Muscle of leg (tissue), 3 donors: ENCODE measurements at regions not wholly inside any gene's neighbourhood (a gene's known extent, or its start where the extent isn't known, plus 50 kb on each side); places are given as distances from the start of the nearest gene placed in this dataset.
A peak's percentile ranks its signal among the peaks of the same experiment; 100 is the strongest.

Source experiments
- DNase-seq: peaks from one replicate; pipeline ENCODE4 v3.0.0; 2013
- H3K27ac ChIP-seq: one replicate; pipeline ENCODE4 v1.5.1; 2013; ENCODE audit warnings: mild to moderate bottlenecking, low read length, control low read depth
- H3K27me3 ChIP-seq: one replicate; pipeline ENCODE4 v1.6.1; 2013; ENCODE audit warnings: low read length; ENCODE audit not compliant: control insufficient read depth, insufficient read depth
- H3K36me3 ChIP-seq: one replicate; pipeline ENCODE4 v1.6.1; 2013; ENCODE audit warnings: low read length; ENCODE audit not compliant: control insufficient read depth, insufficient read depth
- H3K4me1 ChIP-seq: one replicate; pipeline ENCODE4 v1.6.1; 2013; ENCODE audit warnings: low read length; ENCODE audit not compliant: control insufficient read depth, insufficient read depth
- H3K4me3 ChIP-seq: one replicate; pipeline ENCODE4 v1.5.1; 2013; ENCODE audit warnings: low read length, control low read depth
- H3K9me3 ChIP-seq: replicated peaks from 2 replicates; pipeline ENCODE4 v1.6.1; 2013; ENCODE audit warnings: low read depth, low read length; ENCODE audit not compliant: control insufficient read depth
- WGBS: methylation state at CpG from one replicate; pipeline ENCODE4 v1.1.5; 2013; ENCODE audit warnings: missing lambda C conversion rate; ENCODE audit not compliant: insufficient coverage; 5-methylcytosine and 5-hydroxymethylcytosine counted together

GRCh38 chr12:98387444-98387843 lies 127.9 kb upstream of the TMPO start:
- H3K36me3 ChIP-seq = no peaks in the 10 kb centered on the region
- H3K4me3 ChIP-seq = no peak overlapping the region
- H3K9me3 ChIP-seq = no peaks in the 10 kb centered on the region
- H3K27ac ChIP-seq = no peak overlapping the region
- WGBS = no CpG with 5 or more reads among the region's 2 CpGs
- H3K27me3 ChIP-seq = no peaks in the 10 kb centered on the region
- no peak for DNase-seq
- peaks cover 3% of the 10 kb centered on the region for H3K4me1 ChIP-seq

- Histone ChIP-seq H3K27ac (no peak overlapping the region), H3K9me3 (no peaks in the 10 kb centered on the region), H3K27me3 (no peaks in the 10 kb centered on the region), H3K36me3 (no peaks in the 10 kb centered on the region), H3K4me1 (peaks cover 3% of the 10 kb centered on the region), H3K4me3 (no peak overlapping the region)
- no peak for DNase-seq
- 13% methylated on average over 4 of the region's 10 CpGs for WGBS
Measured at GRCh38 chr12:98388126-98388525, 127.3 kb upstream of the TMPO start.

GRCh38 chr12:98389593-98389992 lies 125.8 kb upstream of the TMPO start:
- 100% methylated on average over 1 of the region's 2 CpGs for WGBS
- Histone ChIP-seq H3K4me1 (peaks cover 3% of the 10 kb centered on the region), H3K27me3 (no peaks in the 10 kb centered on the region), H3K36me3 (no peaks in the 10 kb centered on the region), H3K9me3 (no peaks in the 10 kb centered on the region), H3K4me3 (no peak overlapping the region), H3K27ac (no peak overlapping the region)
- no peak for DNase-seq

- peak; percentile 88 for DNase-seq
- H3K36me3 ChIP-seq = no peaks in the 10 kb centered on the region
- H3K27ac ChIP-seq = no peak overlapping the region
- H3K4me3 ChIP-seq = peak overlapping the region; percentile 34
- 18% methylated on average over 24 of the region's 33 CpGs for WGBS
- H3K4me1 ChIP-seq = peaks cover 11% of the 10 kb centered on the region
- no peaks in the 10 kb centered on the region for H3K27me3 ChIP-seq
- no peaks in the 10 kb centered on the region for H3K9me3 ChIP-seq
Measured at GRCh38 chr12:98397323-98398105, 117.9 kb upstream of the TMPO start.

- WGBS = 0% methylated on average over 2 of the region's 9 CpGs
- H3K9me3 ChIP-seq = no peaks in the 10 kb centered on the region
- H3K4me1 ChIP-seq = peaks cover 11% of the 10 kb centered on the region
- no peak overlapping the region for H3K27ac ChIP-seq
- H3K36me3 ChIP-seq = no peaks in the 10 kb centered on the region
- no peak overlapping the region for H3K4me3 ChIP-seq
- no peaks in the 10 kb centered on the region for H3K27me3 ChIP-seq
- DNase-seq = no peak
Measured at GRCh38 chr12:98399532-98399931, 115.9 kb upstream of the TMPO start.

DNA sequence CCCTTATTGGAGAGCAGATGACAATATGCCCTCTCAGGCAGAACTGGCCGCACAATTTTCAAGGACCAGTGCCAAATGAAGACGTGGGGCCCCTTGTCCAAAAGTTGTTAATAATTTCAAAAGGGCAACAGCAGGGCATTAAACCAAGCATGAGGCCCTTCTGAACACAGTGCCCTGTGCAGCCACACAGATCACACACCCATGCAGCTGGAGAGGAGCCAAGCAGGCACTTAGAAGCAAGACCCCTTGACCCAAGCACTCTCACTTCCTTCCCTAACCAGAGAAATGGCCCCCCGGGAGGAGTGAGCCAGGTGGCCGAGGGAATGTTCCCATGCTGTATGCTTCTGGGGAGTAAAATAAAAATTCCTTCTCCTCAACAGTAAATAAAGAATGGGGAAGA lies 114.0 kb upstream of the TMPO start:
- Histone ChIP-seq H3K27ac (no peak overlapping the region), H3K4me1 (peaks cover 14% of the 10 kb centered on the region), H3K27me3 (no peaks in the 10 kb centered on the region), H3K9me3 (no peaks in the 10 kb centered on the region), H3K36me3 (no peaks in the 10 kb centered on the region), H3K4me3 (no peak overlapping the region)
- no CpG with 5 or more reads among the region's 4 CpGs for WGBS
- no peak for DNase-seq

- Histone ChIP-seq H3K4me3 (no peak overlapping the region), H3K27me3 (no peaks in the 10 kb centered on the region), H3K27ac (no peak overlapping the region), H3K4me1 (peaks cover 14% of the 10 kb centered on the region), H3K9me3 (no peaks in the 10 kb centered on the region), H3K36me3 (no peaks in the 10 kb centered on the region)
- 8% methylated on average over 1 of the region's 3 CpGs for WGBS
- no peak for DNase-seq
Measured at GRCh38 chr12:98402091-98402490, 113.3 kb upstream of the TMPO start.

GRCh38 chr12:98402671-98403070 lies 112.7 kb upstream of the TMPO start:
- no peak overlapping the region for H3K27ac ChIP-seq
- no peak overlapping the region for H3K4me3 ChIP-seq
- DNase-seq = no peak
- WGBS = 97% methylated on average over 2 of the region's 3 CpGs
- H3K27me3 ChIP-seq = no peaks in the 10 kb centered on the region
- H3K36me3 ChIP-seq = no peaks in the 10 kb centered on the region
- H3K4me1 ChIP-seq = peaks cover 14% of the 10 kb centered on the region
- peaks cover 4% of the 10 kb centered on the region for H3K9me3 ChIP-seq

DNA sequence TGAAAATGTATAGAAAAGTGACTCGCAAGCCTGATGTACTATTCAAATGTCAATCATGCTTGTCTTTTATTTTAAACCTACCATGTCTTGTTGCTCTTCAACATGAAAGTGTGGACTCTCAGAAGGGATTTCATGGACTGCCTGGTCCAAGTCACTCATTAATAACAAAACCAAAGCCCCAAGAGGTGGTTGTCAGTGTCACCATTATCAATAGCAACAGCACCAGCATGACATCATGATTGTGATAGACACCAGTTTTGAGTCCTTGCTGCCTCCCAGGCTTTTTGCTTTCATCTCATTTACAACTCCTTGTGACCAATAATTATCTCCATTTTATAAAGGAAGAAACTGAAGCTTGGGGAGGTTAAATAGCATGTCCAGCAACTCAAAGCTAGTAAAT lies 112.0 kb upstream of the TMPO start:
- Histone ChIP-seq H3K4me3 (no peak overlapping the region), H3K36me3 (no peaks in the 10 kb centered on the region), H3K27ac (no peak overlapping the region), H3K9me3 (peaks cover 4% of the 10 kb centered on the region), H3K27me3 (no peaks in the 10 kb centered on the region), H3K4me1 (peaks cover 14% of the 10 kb centered on the region)
- whole genome bisulfite sequencing = no CpG with 5 or more reads among the region's 1 CpG
- DNase-seq = no peak

- H3K9me3 ChIP-seq = peaks cover 4% of the 10 kb centered on the region
- WGBS = 28% methylated on average over 2 of the region's 5 CpGs
- no peak for DNase-seq
Measured at GRCh38 chr12:98403936-98404335, 111.5 kb upstream of the TMPO start.

More at GRCh38 chr12:98403936-98404335, 111.5 kb upstream of the TMPO start:
- Histone ChIP-seq H3K36me3 (no peaks in the 10 kb centered on the region), H3K27me3 (no peaks in the 10 kb centered on the region), H3K27ac (no peak overlapping the region), H3K4me1 (peaks cover 14% of the 10 kb centered on the region), H3K4me3 (no peak overlapping the region)
